OCI-LY3 (cell line): ENCODE measurements at regions not wholly inside any gene's neighbourhood (a gene's known extent, or its start where the extent isn't known, plus 50 kb on each side); places are given as distances from the start of the nearest gene placed in this dataset.

Experiments used
- CTCF ChIP-seq: fragments of 200-600, 300-600 bp; sonication (generic); IDR thresholded peaks from 2 replicates; pipeline ENCODE4 v1.5.1; 2014; ENCODE audit warnings: antibody characterized with exemption, low read length, low read depth
- EZH2phosphoT487 ChIP-seq: fragments of 200-600 bp; shearing (Covaris generic); IDR thresholded peaks from 2 replicates; pipeline ENCODE4 v1.6.1; 2018; ENCODE audit warnings: antibody characterized with exemption, mixed run types, low read depth

GRCh38 chr7:28329661-28330363 lies 82.5 kb upstream of the CREB5 start:
- TF ChIP-seq CTCF (no peak), EZH2phosphoT487 (no peak)
